ENCODE measurements at regions not wholly inside any gene's neighbourhood (a gene's known extent, or its start where the extent isn't known, plus 50 kb on each side); places are given as distances from the start of the nearest gene placed in this dataset.

DNA sequence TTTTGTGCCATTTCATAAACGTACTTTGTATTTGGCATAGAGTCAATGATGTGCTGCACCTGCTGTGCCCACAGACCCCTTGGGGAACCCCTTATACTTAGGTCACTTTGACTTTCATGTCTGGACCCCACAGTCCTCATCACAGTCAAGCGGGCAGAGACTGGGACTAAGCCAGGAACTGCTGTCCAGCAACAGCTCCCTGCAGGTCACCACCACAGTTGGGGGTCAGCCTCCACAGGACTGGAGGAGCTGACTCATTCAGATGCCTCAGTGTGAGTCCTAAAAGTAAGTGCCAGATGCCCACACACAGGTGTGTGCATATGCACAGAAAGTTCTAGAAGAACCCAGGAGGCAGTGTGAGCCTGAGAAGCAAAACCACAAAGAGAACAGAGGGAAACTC, 339.8 kb downstream of the GABRB3 start:
- peaks cover 5% of the 10 kb centered on the region for H3K36me3 Mint-ChIP-seq
- ATAC-seq (no peak), DNase-seq (ENCODE audit: low spot score) (no peak)
- H3K4me1 Mint-ChIP-seq (ENCODE audit: low read depth in 2 of 2) = no peaks in the 10 kb centered on the region
- H3K9me3 Mint-ChIP-seq = peaks cover 21% of the 10 kb centered on the region
- no peaks in the 10 kb centered on the region for H3K27me3 Mint-ChIP-seq
- H3K4me3 Mint-ChIP-seq = no peak overlapping the region
- H3K27ac Mint-ChIP-seq = no peak overlapping the region

DNA sequence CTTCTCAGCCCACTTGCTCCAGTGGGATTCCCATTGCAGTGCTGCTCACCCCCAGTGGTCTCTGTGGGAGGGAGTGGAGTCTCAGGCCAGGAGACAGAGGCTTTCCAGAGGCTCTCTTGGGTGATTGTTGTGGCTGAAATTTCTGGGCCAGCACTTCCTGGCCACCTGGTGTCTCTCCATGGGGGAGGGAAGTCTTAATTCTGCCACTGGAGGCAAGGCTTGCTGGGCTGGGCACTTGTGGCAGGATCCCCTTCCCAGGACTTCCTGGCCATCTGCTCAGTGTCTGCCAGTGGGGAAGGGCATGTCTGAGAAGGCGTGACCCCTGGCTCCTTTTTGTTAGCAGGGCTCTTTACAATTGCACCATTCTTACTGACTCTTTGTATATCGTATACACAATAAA, 351.8 kb downstream of the GABRB3 start:
- peaks cover 26% of the 10 kb centered on the region for H3K9me3 Mint-ChIP-seq
- no peak overlapping the region for H3K27ac Mint-ChIP-seq
- no peaks in the 10 kb centered on the region for H3K36me3 Mint-ChIP-seq
- H3K4me3 Mint-ChIP-seq = no peak overlapping the region
- DNase-seq (ENCODE audit: low spot score) (no peak), ATAC-seq (no peak)
- H3K4me1 Mint-ChIP-seq (ENCODE audit: low read depth in 2 of 2) = no peaks in the 10 kb centered on the region
- no peaks in the 10 kb centered on the region for H3K27me3 Mint-ChIP-seq

DNA sequence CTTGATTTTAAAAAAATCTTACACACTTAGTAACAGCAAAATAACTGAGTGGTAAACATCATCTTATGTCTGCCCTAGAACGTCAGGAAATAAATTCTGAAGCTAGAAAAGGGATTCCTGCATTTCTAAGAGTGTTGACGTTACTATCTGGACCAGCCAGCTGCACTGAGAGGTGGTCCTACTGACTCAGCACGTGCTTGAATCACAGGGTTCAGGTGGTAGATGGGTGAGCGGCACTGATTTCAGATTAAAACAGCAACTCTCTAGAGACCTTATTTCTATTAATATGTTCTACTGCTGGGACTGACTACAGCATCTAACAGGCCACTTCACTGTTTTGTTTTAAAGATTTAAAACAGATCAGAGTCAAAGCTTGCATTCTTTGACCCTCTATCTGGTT, 377.2 kb downstream of the GABRB3 start:
- DNase-seq (ENCODE audit: low spot score) (no peak), ATAC-seq (no peak)
- Mint-ChIP-seq H3K9me3 (peaks cover 12% of the 10 kb centered on the region), H3K27me3 (no peaks in the 10 kb centered on the region), H3K4me1 (ENCODE audit: low read depth in 2 of 2) (no peaks in the 10 kb centered on the region), H3K4me3 (no peak overlapping the region), H3K36me3 (no peaks in the 10 kb centered on the region), H3K27ac (no peak overlapping the region)

DNA sequence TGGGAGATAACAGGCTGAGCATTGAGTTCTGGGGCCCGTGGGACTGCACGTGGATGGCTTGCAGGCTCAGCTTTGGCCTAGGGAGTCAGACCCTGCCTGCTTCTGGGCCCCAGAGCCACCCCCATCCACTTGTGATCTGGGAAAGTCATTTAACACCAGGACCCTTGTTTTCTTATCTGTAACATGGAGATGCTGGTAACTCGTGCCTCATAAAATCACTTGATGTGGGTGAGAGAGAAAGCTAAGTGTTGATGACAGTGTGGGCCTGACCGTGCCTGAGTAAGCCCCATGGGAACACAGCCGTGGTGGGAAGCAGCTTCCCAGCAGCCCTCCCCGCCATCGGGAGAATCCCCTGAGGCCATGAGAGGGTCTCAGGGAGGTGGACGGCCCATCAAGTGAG, 378.1 kb downstream of the GABRB3 start:
- no peaks in the 10 kb centered on the region for H3K36me3 Mint-ChIP-seq
- no peak for DNase-seq (ENCODE audit: low spot score)
- H3K27ac Mint-ChIP-seq = no peak overlapping the region
- H3K27me3 Mint-ChIP-seq = no peaks in the 10 kb centered on the region
- peaks cover 17% of the 10 kb centered on the region for H3K9me3 Mint-ChIP-seq
- no peak for ATAC-seq
- H3K4me1 Mint-ChIP-seq (ENCODE audit: low read depth in 2 of 2) = no peaks in the 10 kb centered on the region
- H3K4me3 Mint-ChIP-seq = no peak overlapping the region

DNA sequence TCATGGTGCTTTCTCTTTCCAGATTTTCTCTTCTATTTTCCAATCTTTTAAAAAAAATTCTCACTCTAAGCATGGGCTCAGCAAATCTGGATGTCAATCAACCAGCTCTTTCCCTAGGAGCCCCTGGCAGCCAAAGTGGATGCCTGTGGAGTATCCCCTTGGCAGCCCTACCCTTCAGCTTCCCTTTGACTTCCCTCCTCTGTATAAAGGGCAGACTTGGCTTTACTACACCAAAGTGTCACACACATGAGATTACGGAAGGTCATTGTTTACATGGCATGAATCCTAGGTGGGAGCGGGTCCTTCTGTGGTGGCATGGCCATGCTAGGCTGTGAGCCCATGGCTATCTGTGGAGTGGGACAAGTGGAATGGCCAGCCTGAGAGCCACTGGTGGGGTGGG, 379.9 kb downstream of the GABRB3 start:
- Mint-ChIP-seq H3K27ac (no peak overlapping the region), H3K36me3 (no peaks in the 10 kb centered on the region), H3K4me1 (ENCODE audit: low read depth in 2 of 2) (no peaks in the 10 kb centered on the region), H3K9me3 (peaks cover 13% of the 10 kb centered on the region), H3K27me3 (no peaks in the 10 kb centered on the region), H3K4me3 (no peak overlapping the region)
- DNase-seq (ENCODE audit: low spot score) = no peak
- no peak for ATAC-seq

DNA sequence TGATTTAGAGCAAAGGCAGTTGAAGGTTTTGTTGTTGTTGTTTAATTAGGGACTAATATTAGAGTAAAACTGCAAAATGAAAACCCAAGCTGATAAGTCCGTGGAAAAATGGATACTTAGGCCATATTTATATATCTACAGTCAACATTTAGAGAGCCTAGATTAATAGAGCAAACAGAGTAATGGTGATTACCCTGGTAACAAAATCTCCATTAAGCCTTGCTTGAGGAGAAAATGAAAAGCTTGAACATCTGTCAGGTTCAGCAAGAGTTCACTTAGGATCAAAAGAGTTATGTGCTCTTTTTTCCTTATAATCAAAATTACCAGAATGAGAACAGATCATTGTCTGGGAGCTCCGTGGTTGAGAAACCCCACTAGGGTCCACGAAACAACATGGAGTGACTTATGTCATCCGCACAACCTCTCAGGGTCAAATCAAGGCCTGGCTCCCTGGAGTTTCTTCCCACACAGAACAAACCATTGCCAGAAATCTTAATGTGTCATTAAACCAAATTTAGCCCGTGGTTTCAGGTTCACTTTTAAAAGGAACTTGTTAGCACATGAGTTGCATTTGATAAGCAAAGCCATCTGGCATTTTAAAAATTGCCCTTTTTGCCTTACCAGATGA, 381.2 kb downstream of the GABRB3 start:
- no peak overlapping the region for H3K4me3 Mint-ChIP-seq
- no peaks in the 10 kb centered on the region for H3K27me3 Mint-ChIP-seq
- ATAC-seq (no peak), DNase-seq (ENCODE audit: low spot score) (no peak)
- no peaks in the 10 kb centered on the region for H3K4me1 Mint-ChIP-seq (ENCODE audit: low read depth in 2 of 2)
- H3K9me3 Mint-ChIP-seq = peaks cover 13% of the 10 kb centered on the region
- H3K36me3 Mint-ChIP-seq = no peaks in the 10 kb centered on the region
- no peak overlapping the region for H3K27ac Mint-ChIP-seq

DNA sequence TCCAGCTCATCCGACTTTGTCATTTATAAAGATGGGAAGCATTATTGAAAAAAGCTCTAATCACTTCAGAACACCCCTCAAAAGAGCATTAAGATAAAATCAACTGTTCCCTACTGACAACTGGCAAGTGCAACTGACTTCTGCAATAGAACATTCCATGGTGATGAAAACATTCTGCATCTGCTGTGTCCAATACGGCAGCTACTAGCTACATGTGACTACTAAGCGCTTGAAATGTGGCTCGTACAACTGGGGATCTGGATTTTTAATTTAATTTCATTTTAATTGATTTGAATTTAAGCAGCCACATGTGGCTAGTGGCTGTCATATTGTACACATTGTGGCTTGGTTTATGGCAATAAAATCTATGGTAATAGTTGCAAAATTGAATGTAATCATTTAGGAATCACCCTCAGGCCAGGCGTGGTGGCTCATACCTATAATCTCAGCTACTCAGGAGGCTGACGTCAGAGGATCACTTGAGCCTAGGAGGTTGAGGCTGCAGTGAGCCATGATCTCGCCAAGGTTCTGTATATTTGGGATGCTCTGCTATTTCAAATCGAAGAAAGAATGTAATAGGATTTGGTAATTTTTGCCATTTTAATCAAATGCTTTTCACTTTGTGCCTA, 390.3 kb downstream of the GABRB3 start:
- Mint-ChIP-seq H3K36me3 (peaks cover 6% of the 10 kb centered on the region), H3K27ac (no peak overlapping the region), H3K4me1 (ENCODE audit: low read depth in 2 of 2) (no peaks in the 10 kb centered on the region), H3K4me3 (no peak overlapping the region), H3K9me3 (peaks cover 22% of the 10 kb centered on the region), H3K27me3 (no peaks in the 10 kb centered on the region)
- ATAC-seq (no peak), DNase-seq (ENCODE audit: low spot score) (no peak)

DNA sequence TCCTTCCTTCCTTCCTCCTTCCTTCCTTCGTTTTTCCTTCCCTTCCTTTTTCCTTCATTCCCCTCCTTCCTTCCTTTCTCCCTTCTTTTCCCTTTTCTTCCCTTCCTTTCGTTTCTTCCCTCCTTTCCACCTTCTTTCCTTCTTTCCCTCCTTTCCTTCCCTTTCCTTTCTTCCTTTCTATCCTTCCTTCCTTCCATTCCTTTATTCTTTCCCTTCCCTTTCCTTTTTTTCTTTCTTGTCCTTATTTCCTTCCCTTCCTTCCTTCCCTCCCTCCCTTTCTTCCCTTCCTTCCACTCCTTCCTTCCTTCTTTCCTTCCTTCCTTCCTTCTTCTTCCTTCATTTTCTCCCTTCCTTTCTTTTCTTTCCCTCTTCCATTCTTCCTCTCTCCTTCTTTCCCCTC, 394.6 kb downstream of the GABRB3 start:
- no peaks in the 10 kb centered on the region for H3K4me1 Mint-ChIP-seq (ENCODE audit: low read depth in 2 of 2)
- ATAC-seq = no peak
- H3K27ac Mint-ChIP-seq = no peak overlapping the region
- no peak overlapping the region for H3K4me3 Mint-ChIP-seq
- H3K27me3 Mint-ChIP-seq = no peaks in the 10 kb centered on the region
- peaks cover 17% of the 10 kb centered on the region for H3K9me3 Mint-ChIP-seq
- no peak for DNase-seq (ENCODE audit: low spot score)
- peaks cover 6% of the 10 kb centered on the region for H3K36me3 Mint-ChIP-seq

DNA sequence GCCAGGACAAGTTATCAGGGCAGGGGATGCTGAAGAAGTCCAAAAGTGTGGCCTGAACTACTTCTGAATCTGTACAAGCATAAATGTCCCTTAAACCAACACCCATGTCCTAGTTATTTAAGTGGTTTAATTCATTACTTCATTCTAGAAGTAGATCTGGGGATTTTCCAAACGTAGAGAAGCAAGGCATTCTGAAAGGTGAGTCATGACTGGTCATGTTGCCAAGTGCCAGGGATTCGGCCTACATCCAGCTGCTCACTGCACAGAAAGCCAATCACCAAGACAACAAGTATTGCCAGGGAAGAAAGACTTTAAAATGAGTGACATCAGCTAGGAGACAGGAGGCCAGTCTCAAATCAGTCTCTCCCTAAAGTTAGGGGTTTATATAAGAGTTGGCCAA, 396.6 kb downstream of the GABRB3 start:
- H3K9me3 Mint-ChIP-seq = peaks cover 26% of the 10 kb centered on the region
- H3K27ac Mint-ChIP-seq = no peak overlapping the region
- H3K27me3 Mint-ChIP-seq = no peaks in the 10 kb centered on the region
- H3K4me1 Mint-ChIP-seq (ENCODE audit: low read depth in 2 of 2) = no peaks in the 10 kb centered on the region
- peaks cover 6% of the 10 kb centered on the region for H3K36me3 Mint-ChIP-seq
- DNase-seq (ENCODE audit: low spot score) = no peak
- no peak overlapping the region for H3K4me3 Mint-ChIP-seq
- no peak for ATAC-seq

DNA sequence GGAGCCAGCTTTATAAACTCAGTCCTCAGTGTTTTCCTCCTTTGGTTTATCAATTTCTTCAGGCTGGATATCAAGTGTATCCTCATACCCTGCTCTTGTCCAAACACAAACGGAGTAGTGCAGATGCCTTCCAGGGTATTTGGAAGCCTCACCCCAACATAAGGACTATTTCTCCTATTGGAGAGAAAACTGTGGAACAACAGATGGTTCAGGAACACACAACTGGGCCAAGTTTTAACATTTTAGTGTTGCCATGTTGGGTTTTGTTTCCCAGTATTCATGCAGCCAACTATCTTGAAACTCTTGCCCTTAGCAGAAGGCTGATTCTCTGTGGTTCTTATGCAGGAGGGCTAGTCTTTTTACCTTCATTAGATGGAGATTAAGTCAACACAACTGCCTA, 398.1 kb downstream of the GABRB3 start:
- Mint-ChIP-seq H3K4me3 (no peak overlapping the region), H3K27me3 (no peaks in the 10 kb centered on the region), H3K9me3 (peaks cover 31% of the 10 kb centered on the region), H3K36me3 (peaks cover 6% of the 10 kb centered on the region), H3K27ac (no peak overlapping the region), H3K4me1 (ENCODE audit: low read depth in 2 of 2) (no peaks in the 10 kb centered on the region)
- no peak for DNase-seq (ENCODE audit: low spot score)
- no peak for ATAC-seq

DNA sequence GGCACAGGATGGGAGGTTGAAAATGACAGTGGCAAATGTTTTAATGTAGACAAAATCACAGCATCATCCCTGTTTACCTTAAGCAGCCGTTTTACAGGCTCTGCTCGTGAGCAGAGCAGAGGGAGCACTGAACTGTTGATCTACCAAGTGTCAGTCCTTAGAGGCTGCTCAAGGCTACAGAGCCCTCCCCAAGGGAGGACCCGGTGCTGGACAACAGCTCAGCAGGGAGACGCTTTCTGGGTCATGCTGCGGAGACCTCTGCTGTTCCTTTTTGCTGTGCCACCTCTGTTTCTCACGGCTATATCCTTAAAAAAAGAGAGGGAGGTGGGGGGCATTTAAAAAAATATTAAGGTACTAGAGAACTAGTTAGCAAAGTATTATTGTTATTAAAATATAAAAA, 400.2 kb downstream of the GABRB3 start:
- no peak for ATAC-seq

DNA sequence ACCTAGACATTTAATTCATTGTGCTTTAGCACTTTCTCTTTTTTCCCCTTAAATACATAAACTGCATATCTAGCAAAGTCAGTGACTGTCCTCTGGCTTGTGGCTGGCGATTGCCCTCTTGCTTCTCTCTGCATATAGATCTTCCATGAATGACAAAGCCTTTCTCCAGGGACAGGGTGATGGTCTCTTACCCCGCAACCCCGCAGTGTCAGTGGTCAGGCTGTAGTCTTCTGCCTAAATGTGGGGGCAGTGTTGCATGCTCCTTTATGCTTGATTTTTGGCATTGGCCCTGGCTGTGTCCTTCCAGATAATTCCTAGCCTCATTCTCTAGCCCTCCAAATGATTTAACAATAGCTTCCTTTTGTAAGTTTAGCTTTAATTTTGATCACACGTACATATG, 407.8 kb downstream of the GABRB3 start:
- Mint-ChIP-seq H3K36me3 (no peaks in the 10 kb centered on the region), H3K27me3 (no peaks in the 10 kb centered on the region), H3K4me3 (no peak overlapping the region), H3K9me3 (peaks cover 18% of the 10 kb centered on the region), H3K4me1 (ENCODE audit: low read depth in 2 of 2) (no peaks in the 10 kb centered on the region), H3K27ac (no peak overlapping the region)
- DNase-seq (ENCODE audit: low spot score) (no peak), ATAC-seq (no peak)

More for the DNA sequence above, 400.2 kb downstream of the GABRB3 start:
- Mint-ChIP-seq H3K36me3 (no peaks in the 10 kb centered on the region), H3K27me3 (no peaks in the 10 kb centered on the region), H3K27ac (no peak overlapping the region), H3K9me3 (peaks cover 19% of the 10 kb centered on the region), H3K4me3 (no peak overlapping the region), H3K4me1 (ENCODE audit: low read depth in 2 of 2) (no peaks in the 10 kb centered on the region)
- DNase-seq (ENCODE audit: low spot score) = no peak

DNA sequence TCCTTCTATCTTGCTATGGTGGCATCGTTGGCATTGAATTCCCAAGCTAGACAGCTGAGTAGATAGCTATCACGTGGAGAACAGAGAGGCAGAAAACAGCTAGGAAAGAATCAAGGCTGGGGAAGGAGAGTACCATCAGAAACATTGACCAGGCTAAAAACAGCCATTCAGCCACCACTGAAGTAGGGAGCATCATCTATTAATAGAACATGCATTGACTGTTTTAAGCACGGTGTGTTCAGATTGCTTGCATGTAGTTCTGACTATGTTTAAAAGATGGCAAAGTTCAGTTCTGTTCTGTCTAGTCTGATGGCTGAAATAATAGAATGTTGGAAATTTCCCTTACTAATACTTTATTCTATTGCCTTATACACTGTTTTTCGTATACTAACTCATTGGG, 413.0 kb downstream of the GABRB3 start:
- ATAC-seq (no peak), DNase-seq (ENCODE audit: low spot score) (no peak)
- Mint-ChIP-seq H3K36me3 (no peaks in the 10 kb centered on the region), H3K27ac (no peak overlapping the region), H3K27me3 (no peaks in the 10 kb centered on the region), H3K9me3 (peaks cover 13% of the 10 kb centered on the region), H3K4me3 (no peak overlapping the region), H3K4me1 (ENCODE audit: low read depth in 2 of 2) (no peaks in the 10 kb centered on the region)

DNA sequence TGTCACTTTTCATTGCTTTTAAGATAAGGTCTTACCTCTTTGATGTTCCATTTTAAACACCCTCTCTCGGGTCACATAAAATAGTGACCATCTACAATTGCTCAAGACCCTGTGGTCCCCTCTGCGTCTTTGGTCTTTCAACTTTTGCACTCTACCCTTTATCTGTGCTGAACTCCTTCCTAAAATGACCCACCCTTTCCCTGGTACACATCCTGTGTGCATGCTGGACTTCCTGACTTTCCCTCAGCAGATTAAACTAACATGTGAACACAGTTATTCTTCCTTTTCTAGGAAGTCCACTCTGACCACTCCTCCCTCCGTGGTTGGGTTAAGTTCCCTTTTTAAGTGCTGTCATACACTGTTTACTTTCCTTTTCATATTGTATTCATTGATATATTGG, 414.2 kb downstream of the GABRB3 start:
- ATAC-seq (no peak), DNase-seq (ENCODE audit: low spot score) (no peak)
- H3K36me3 Mint-ChIP-seq = no peaks in the 10 kb centered on the region
- H3K9me3 Mint-ChIP-seq = peaks cover 12% of the 10 kb centered on the region
- H3K27me3 Mint-ChIP-seq = no peaks in the 10 kb centered on the region
- no peak overlapping the region for H3K4me3 Mint-ChIP-seq
- H3K4me1 Mint-ChIP-seq (ENCODE audit: low read depth in 2 of 2) = no peaks in the 10 kb centered on the region
- no peak overlapping the region for H3K27ac Mint-ChIP-seq

DNA sequence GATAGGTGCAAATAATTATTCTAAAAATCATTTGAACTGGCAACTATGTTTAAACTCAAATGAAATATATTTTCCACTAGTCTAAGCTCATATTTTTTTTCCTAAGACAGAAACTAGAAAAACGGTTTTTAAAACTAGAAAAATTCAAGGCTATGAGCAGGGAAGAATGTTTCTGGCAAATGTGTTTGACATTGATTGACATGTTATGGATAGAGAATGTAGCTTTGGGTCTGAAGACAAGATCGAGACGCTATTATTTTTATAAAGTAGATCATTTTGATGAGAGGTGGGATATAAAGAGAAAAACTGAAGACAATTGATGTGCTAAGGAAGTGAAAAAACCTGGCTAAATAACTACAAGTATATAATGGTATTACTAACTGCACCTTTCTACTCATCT, 415.2 kb downstream of the GABRB3 start:
- no peaks in the 10 kb centered on the region for H3K27me3 Mint-ChIP-seq
- H3K4me1 Mint-ChIP-seq (ENCODE audit: low read depth in 2 of 2) = no peaks in the 10 kb centered on the region
- DNase-seq (ENCODE audit: low spot score) (no peak), ATAC-seq (no peak)
- no peak overlapping the region for H3K4me3 Mint-ChIP-seq
- no peaks in the 10 kb centered on the region for H3K36me3 Mint-ChIP-seq
- H3K27ac Mint-ChIP-seq = no peak overlapping the region
- peaks cover 7% of the 10 kb centered on the region for H3K9me3 Mint-ChIP-seq

All from natural killer cell treated with Interleukin-12 subunit alpha and Interleukin-12 subunit beta and Interleukin-15 and Interleukin-18, amount 100 ng/mL, for 72 hours (primary cell).